Adrenal gland (tissue), 5 donors: ENCODE measurements at regions not wholly inside any gene's neighbourhood (a gene's known extent, or its start where the extent isn't known, plus 50 kb on each side); places are given as distances from the start of the nearest gene placed in this dataset.

Source experiments
- POLR2A ChIP-seq, 2 donors: fragments of 450-650 bp; IDR thresholded peaks; one replicate each; pipeline ENCODE4 v1.6.1; 2017; ENCODE audit warnings: antibody characterized with exemption in 2 of 2, mild to moderate bottlenecking in 2 of 2, moderate library complexity in 1 of 2
- TF ChIP-seq, protein P1 (sequence below), 6 experiments: fragments of 450-650 bp in 4 of 6; fragments of 200-600 bp in 2 of 6; sonication (generic) in 1 of 6; IDR thresholded peaks; 1 replicate in 5 of 6; 2 replicates in 1 of 6; pipeline versions ENCODE4 v1.5.1 to v1.8.0; 2016 to 2021; ENCODE audit warnings: antibody characterized with exemption in 6 of 6, mild to moderate bottlenecking in 2 of 6, moderate library complexity in 1 of 6
- donor health status: DM: no; HTN: no; CAD: no.

DNA sequence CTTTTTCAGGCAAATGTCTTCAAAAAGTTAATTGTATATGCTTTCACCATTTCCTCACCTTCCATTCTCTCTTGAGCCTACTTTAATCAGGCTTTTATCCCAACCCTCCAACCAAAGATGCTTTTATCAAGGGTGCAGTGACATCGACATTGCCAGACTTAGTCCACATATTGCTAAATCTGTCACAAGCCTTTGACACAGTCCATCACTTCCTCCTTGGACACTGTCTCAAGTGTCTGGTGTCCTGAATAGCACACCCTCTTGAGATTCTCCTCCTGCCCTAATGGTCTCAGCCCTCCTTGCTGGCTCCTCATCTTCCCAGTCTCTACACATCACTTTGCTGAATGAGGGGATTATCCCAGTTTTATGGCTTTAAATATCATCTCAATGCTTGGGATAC is 147.5 kb upstream of the SLC39A10 start:
- TF ChIP-seq, protein P1, sequence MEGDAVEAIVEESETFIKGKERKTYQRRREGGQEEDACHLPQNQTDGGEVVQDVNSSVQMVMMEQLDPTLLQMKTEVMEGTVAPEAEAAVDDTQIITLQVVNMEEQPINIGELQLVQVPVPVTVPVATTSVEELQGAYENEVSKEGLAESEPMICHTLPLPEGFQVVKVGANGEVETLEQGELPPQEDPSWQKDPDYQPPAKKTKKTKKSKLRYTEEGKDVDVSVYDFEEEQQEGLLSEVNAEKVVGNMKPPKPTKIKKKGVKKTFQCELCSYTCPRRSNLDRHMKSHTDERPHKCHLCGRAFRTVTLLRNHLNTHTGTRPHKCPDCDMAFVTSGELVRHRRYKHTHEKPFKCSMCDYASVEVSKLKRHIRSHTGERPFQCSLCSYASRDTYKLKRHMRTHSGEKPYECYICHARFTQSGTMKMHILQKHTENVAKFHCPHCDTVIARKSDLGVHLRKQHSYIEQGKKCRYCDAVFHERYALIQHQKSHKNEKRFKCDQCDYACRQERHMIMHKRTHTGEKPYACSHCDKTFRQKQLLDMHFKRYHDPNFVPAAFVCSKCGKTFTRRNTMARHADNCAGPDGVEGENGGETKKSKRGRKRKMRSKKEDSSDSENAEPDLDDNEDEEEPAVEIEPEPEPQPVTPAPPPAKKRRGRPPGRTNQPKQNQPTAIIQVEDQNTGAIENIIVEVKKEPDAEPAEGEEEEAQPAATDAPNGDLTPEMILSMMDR (IDR thresholded peaks at IDR 0.05), result no peak
- no peak for TF ChIP-seq POLR2A (IDR thresholded peaks at IDR 0.05)
